ENCODE measurements at regions not wholly inside any gene's neighbourhood (a gene's known extent, or its start where the extent isn't known, plus 50 kb on each side); places are given as distances from the start of the nearest gene placed in this dataset.

GRCh38 chr4:23268072-23268771 lies 575.5 kb downstream of the GBA3 start:
- TF ChIP-seq CTCF (IDR thresholded peaks at IDR 0.05; ENCODE audit: borderline replicate concordance, extremely low read depth, low read length, poor library complexity, severe bottlenecking), result no peak
- TF ChIP-seq EZH2 (IDR thresholded peaks at IDR 0.05; ENCODE audit: borderline replicate concordance, low read depth, low read length, severe bottlenecking), result no peak

Measured in DND-41 (cell line).